ENCODE measurements at regions not wholly inside any gene's neighbourhood (a gene's known extent, or its start where the extent isn't known, plus 50 kb on each side); places are given as distances from the start of the nearest gene placed in this dataset.

DNA sequence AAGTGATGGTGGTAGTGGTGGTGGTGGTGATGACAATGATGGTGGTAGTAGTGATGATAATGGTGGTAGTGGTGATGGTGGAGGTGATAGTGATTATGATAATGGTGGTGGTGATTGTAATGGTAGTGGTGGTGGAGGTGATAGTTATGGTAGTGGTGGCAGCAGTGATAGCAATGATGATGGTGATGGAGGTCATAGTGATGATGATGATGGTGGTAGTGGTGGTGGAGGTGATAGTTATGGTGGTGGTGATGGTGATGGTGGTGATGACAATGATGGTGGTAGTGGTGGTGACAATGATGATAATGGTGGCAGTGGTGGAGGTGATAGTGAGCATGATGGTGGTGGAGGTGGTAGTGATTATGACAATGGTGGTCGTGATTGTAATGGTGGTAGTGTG is 191.7 kb upstream of the RNF32 start:
- TF ChIP-seq, protein P1, sequence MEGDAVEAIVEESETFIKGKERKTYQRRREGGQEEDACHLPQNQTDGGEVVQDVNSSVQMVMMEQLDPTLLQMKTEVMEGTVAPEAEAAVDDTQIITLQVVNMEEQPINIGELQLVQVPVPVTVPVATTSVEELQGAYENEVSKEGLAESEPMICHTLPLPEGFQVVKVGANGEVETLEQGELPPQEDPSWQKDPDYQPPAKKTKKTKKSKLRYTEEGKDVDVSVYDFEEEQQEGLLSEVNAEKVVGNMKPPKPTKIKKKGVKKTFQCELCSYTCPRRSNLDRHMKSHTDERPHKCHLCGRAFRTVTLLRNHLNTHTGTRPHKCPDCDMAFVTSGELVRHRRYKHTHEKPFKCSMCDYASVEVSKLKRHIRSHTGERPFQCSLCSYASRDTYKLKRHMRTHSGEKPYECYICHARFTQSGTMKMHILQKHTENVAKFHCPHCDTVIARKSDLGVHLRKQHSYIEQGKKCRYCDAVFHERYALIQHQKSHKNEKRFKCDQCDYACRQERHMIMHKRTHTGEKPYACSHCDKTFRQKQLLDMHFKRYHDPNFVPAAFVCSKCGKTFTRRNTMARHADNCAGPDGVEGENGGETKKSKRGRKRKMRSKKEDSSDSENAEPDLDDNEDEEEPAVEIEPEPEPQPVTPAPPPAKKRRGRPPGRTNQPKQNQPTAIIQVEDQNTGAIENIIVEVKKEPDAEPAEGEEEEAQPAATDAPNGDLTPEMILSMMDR (IDR thresholded peaks at IDR 0.05) = no peak
- no peak for TF ChIP-seq POLR2A (IDR thresholded peaks at IDR 0.05)

All from thyroid gland (tissue), 4 donors.